ENCODE measurements at regions not wholly inside any gene's neighbourhood (a gene's known extent, or its start where the extent isn't known, plus 50 kb on each side); places are given as distances from the start of the nearest gene placed in this dataset.

DNA sequence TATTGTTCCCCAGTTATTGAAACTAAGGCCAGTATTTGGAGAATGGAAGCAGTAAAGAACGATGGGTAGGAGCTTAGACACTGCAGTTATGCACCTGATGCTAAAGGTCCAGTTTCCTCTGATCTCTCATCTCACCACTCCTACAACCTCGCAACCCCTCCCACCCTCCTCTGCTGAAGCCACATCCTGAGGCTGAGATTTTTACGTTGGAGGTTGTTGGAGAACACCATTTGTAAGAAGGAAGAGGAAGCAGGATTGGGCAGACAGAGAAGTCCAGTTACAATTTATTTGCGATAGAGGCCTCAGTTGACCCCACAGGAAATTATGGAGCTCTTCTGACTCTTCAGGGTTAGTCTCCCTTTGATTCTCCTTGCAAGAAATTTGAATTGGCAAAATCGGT lies 54.3 kb upstream of the NDUFV2 start:
- DNase-seq (ENCODE audit: low spot score): no peak
- no peaks in the 10 kb centered on the region for H3K4me1 ChIP-seq (ENCODE audit: control insufficient read depth in 4 of 4, insufficient read depth in 4 of 4, low read length in 3 of 4)
- H3K9ac ChIP-seq (ENCODE audit: low read depth in 1 of 2, low read length in 2 of 2): no peak overlapping the region
- no peaks in the 10 kb centered on the region for H3K36me3 ChIP-seq (ENCODE audit: control insufficient read depth in 4 of 4, insufficient read depth in 3 of 4, low read depth in 1 of 4, low read length in 3 of 4)
- WGBS: 87% methylated on average over 5 of the region's 5 CpGs
- peaks cover 0 to 6% (median 0%) of the 10 kb centered on the region in 4 donors for H3K9me3 ChIP-seq (ENCODE audit: control insufficient read depth in 4 of 4, low read length in 3 of 4)
- H3K4me3 ChIP-seq (ENCODE audit: low read depth in 1 of 3, low read length in 3 of 3): no peak overlapping the region
- H3K27me3 ChIP-seq (ENCODE audit: control insufficient read depth in 4 of 4, insufficient read depth in 4 of 4, low read length in 3 of 4): no peaks in the 10 kb centered on the region
- TF ChIP-seq, protein P1, sequence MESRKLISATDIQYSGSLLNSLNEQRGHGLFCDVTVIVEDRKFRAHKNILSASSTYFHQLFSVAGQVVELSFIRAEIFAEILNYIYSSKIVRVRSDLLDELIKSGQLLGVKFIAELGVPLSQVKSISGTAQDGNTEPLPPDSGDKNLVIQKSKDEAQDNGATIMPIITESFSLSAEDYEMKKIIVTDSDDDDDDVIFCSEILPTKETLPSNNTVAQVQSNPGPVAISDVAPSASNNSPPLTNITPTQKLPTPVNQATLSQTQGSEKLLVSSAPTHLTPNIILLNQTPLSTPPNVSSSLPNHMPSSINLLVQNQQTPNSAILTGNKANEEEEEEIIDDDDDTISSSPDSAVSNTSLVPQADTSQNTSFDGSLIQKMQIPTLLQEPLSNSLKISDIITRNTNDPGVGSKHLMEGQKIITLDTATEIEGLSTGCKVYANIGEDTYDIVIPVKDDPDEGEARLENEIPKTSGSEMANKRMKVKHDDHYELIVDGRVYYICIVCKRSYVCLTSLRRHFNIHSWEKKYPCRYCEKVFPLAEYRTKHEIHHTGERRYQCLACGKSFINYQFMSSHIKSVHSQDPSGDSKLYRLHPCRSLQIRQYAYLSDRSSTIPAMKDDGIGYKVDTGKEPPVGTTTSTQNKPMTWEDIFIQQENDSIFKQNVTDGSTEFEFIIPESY (IDR thresholded peaks at IDR 0.05): no peak
- TF ChIP-seq, protein P2, sequence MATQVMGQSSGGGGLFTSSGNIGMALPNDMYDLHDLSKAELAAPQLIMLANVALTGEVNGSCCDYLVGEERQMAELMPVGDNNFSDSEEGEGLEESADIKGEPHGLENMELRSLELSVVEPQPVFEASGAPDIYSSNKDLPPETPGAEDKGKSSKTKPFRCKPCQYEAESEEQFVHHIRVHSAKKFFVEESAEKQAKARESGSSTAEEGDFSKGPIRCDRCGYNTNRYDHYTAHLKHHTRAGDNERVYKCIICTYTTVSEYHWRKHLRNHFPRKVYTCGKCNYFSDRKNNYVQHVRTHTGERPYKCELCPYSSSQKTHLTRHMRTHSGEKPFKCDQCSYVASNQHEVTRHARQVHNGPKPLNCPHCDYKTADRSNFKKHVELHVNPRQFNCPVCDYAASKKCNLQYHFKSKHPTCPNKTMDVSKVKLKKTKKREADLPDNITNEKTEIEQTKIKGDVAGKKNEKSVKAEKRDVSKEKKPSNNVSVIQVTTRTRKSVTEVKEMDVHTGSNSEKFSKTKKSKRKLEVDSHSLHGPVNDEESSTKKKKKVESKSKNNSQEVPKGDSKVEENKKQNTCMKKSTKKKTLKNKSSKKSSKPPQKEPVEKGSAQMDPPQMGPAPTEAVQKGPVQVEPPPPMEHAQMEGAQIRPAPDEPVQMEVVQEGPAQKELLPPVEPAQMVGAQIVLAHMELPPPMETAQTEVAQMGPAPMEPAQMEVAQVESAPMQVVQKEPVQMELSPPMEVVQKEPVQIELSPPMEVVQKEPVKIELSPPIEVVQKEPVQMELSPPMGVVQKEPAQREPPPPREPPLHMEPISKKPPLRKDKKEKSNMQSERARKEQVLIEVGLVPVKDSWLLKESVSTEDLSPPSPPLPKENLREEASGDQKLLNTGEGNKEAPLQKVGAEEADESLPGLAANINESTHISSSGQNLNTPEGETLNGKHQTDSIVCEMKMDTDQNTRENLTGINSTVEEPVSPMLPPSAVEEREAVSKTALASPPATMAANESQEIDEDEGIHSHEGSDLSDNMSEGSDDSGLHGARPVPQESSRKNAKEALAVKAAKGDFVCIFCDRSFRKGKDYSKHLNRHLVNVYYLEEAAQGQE (IDR thresholded peaks at IDR 0.05): no peak
- TF ChIP-seq GABPA (IDR thresholded peaks at IDR 0.05 in 1 of 2, conservative IDR thresholded peaks at IDR 0.05 in 1 of 2) (no peak), SP1 (IDR thresholded peaks at IDR 0.05) (no peak), JUND (IDR thresholded peaks at IDR 0.05) (no peak), FOXA2 (IDR thresholded peaks at IDR 0.05) (no peak)
- TF ChIP-seq, protein P3, sequence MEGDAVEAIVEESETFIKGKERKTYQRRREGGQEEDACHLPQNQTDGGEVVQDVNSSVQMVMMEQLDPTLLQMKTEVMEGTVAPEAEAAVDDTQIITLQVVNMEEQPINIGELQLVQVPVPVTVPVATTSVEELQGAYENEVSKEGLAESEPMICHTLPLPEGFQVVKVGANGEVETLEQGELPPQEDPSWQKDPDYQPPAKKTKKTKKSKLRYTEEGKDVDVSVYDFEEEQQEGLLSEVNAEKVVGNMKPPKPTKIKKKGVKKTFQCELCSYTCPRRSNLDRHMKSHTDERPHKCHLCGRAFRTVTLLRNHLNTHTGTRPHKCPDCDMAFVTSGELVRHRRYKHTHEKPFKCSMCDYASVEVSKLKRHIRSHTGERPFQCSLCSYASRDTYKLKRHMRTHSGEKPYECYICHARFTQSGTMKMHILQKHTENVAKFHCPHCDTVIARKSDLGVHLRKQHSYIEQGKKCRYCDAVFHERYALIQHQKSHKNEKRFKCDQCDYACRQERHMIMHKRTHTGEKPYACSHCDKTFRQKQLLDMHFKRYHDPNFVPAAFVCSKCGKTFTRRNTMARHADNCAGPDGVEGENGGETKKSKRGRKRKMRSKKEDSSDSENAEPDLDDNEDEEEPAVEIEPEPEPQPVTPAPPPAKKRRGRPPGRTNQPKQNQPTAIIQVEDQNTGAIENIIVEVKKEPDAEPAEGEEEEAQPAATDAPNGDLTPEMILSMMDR (IDR thresholded peaks at IDR 0.05; ENCODE audit: low read depth, low read length, missing input control): no peak
- TF ChIP-seq, protein P4, sequence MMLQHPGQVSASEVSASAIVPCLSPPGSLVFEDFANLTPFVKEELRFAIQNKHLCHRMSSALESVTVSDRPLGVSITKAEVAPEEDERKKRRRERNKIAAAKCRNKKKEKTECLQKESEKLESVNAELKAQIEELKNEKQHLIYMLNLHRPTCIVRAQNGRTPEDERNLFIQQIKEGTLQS (IDR thresholded peaks at IDR 0.05): no peak
- H3K27ac ChIP-seq (ENCODE audit: low read depth in 1 of 2, low read length in 2 of 2): no peak overlapping the region

DNA sequence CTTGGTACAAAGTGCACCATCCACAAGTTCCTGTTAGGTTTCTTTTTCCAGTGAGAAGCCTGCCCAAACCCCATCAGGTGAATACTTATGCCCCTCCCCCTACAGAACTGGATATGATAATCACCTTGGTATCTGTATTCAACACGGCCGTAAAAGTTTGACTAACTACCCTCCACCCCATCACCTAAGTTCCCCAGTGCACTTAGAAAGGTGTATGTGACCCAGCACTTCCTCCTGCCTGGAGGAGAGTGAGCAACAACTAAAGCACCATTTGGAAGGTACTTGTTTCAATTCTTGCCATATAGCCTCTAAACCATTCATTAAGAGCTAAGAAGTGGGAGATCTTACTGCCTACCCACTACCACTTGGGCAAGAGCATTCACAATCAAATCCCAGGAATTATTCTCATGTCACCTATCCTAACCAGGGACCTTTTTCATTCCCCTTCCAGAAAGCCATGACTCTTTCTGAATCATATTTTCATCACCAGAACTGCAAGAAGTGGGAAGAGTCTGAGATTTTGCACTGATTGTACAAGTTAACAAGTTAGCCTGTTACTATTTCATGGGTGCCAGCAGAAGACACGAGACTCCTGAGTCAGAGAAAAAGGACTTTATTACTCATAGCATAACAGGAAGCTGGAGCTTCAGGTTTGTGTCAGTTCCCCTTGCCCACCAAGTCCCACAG lies 53.5 kb upstream of the NDUFV2 start:
- 86% methylated on average over 3 of the region's 3 CpGs for WGBS
- Histone ChIP-seq H3K27me3 (ENCODE audit: control insufficient read depth in 4 of 4, insufficient read depth in 4 of 4, low read length in 3 of 4) (no peaks in the 10 kb centered on the region), H3K4me1 (ENCODE audit: control insufficient read depth in 4 of 4, insufficient read depth in 4 of 4, low read length in 3 of 4) (no peaks in the 10 kb centered on the region), H3K27ac (ENCODE audit: low read depth in 1 of 2, low read length in 2 of 2) (no peak overlapping the region), H3K4me3 (ENCODE audit: low read depth in 1 of 3, low read length in 3 of 3) (no peak overlapping the region), H3K9me3 (ENCODE audit: control insufficient read depth in 4 of 4, low read length in 3 of 4) (peaks cover 0 to 6% (median 0%) of the 10 kb centered on the region in 4 donors), H3K36me3 (ENCODE audit: control insufficient read depth in 4 of 4, insufficient read depth in 3 of 4, low read depth in 1 of 4, low read length in 3 of 4) (no peaks in the 10 kb centered on the region), H3K9ac (ENCODE audit: low read depth in 1 of 2, low read length in 2 of 2) (no peak overlapping the region)
- no peak for DNase-seq (ENCODE audit: low spot score)
- TF ChIP-seq NR2F2 (IDR thresholded peaks at IDR 0.05) (no peak), RXRA (IDR thresholded peaks at IDR 0.05) (no peak), YY1 (IDR thresholded peaks at IDR 0.05) (no peak), GABPA (IDR thresholded peaks at IDR 0.05 in 1 of 2, conservative IDR thresholded peaks at IDR 0.05 in 1 of 2) (no peak), HNF4G (IDR thresholded peaks at IDR 0.05) (no peak), FOXA2 (IDR thresholded peaks at IDR 0.05) (no peak), HNF4A (conservative IDR thresholded peaks at IDR 0.05) (no peak), RAD21 (IDR thresholded peaks at IDR 0.05) (no peak), EGR1 (IDR thresholded peaks at IDR 0.05; ENCODE audit: low read depth in 2 of 2) (no peak)
- TF ChIP-seq, protein P1 (IDR thresholded peaks at IDR 0.05): no peak
- TF ChIP-seq, protein P4 (IDR thresholded peaks at IDR 0.05): no peak
- TF ChIP-seq, protein P5, sequence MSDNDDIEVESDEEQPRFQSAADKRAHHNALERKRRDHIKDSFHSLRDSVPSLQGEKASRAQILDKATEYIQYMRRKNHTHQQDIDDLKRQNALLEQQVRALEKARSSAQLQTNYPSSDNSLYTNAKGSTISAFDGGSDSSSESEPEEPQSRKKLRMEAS (IDR thresholded peaks at IDR 0.05): no peak
- TF ChIP-seq, protein P2 (IDR thresholded peaks at IDR 0.05): no peak
